HG03139 (cell line): ENCODE measurements at regions not wholly inside any gene's neighbourhood (a gene's known extent, or its start where the extent isn't known, plus 50 kb on each side); places are given as distances from the start of the nearest gene placed in this dataset.

ENCODE experiments used
- ATAC-seq: cut with Tn5 transposase; IDR thresholded peaks from one replicate; pipeline ENCODE4 v1.9.1; 2021; ENCODE audit not compliant: unreplicated experiment

DNA sequence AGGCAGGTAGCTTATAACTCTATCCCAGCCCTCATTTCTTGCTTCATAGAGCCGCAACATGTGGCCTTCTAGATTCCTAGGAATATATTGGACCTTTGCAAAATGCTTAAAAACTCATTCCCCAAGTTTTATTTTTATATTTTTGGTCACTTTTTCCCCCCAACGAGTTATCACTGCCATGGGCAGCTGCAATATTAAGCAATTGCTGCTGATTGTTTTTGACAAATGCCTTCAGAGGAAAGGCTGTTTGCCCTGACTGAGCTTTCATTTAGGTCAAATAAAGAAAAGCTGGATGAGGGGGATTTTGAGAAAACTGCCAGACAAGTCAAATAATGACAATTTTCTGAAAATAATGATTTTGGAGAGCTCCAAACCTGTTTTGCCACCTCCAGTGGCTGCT, 976.9 kb upstream of the MBL2 start:
- no peak for ATAC-seq

GRCh38 chr10:53748319-53748718, 975.7 kb upstream of the MBL2 start:
- no peak for ATAC-seq

DNA sequence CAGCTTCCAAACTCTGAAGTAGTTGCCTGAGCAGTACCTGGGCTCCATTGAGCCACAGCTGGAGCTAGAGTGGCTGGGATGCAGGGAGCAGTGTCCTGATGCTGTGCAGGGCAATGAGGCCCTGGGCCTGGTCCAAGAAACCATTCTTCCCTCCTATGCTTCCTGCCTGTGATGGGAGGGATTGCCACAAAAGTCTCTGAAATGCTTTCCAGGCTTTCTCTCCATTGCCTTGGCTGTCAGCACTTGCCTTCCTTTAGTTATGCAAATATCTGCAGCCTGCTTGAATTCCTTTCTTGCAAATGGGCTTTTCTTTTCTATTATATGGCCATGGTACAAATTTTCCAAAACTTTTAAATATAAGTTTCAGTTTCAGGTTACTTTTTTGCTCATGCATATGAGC, 972.2 kb upstream of the MBL2 start:
- no peak for ATAC-seq

- ATAC-seq = no peak
Observed at GRCh38 chr10:53744176-53744575, 971.6 kb upstream of the MBL2 start.

GRCh38 chr10:53737132-53737531, 964.5 kb upstream of the MBL2 start:
- ATAC-seq = no peak

DNA sequence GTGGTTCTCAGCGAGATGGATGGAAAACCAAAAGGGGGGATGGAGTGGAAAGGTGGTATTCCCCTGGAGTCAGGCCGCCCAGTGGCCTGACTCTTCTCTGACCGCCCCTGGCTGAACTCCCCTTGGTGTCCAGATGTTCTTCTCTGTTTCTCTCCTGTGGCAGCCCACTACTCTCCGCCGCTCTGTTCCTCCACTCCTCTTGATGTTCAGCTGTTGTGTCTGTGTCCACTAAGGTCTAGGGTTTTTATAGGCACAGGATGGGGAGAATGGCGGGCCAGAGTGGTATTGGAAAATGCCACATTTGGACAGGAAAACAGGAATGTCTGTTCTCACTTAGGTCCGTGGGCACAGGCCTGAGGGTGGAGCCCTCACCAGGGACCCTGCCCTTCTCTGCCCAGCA, 954.3 kb upstream of the MBL2 start:
- ATAC-seq = no peak

GRCh38 chr10:53724581-53724980, 952.0 kb upstream of the MBL2 start:
- ATAC-seq = no peak

DNA sequence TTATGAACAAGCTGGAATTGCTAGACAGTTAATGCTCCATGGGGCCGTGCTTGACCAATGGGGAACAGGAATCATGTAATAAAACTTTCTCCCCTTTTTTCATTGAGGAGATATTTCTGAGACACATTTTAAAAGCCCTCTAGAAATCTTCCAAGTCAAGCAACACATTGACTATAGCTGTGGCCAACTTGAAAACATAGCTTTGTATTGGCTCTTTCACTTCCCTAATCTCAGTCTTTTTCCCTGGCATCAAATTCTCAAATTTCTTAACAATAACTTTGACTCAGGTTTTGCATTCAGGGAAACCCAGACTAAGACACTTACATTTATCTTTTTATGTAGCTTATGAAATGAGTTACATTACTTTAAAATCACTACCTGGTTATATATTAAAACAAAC, 947.1 kb upstream of the MBL2 start:
- ATAC-seq = no peak

DNA sequence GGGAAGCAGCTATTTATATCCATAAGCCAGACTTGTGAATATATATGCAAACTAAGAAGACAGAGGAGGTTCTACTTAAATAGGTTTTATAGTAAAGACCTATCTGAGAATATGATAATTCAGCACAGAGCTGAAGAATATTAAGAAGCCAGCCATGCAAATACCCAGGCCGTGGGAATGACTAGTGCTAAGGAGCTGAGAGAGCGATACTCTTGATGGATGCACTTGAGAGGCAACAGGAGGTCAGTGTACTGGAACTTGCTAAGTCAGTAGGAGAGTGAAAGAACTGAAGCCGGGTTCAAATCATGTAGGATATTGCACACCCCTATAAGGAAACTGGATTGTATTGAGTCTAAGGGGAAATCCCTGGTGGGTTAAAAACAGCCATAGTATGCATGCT, 943.6 kb upstream of the MBL2 start:
- no peak for ATAC-seq

DNA sequence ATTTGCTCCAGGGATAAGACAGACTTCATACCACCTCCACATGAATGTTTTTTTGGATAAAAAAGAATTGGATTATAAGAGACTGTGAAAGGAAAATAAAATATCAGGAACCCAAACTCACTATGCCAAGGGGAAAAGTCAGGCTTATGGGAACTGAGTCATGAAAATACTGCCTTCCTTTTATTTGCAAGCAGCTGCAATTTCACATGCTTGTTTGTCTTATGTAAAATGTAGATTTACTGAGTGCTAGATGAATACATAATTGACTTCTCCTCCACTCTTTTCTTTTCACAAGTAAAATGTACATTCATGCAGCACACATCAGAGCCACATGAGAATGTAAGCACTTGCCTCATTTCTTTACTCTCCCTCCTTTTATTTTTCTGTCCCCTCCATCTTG, 940.8 kb upstream of the MBL2 start:
- no peak for ATAC-seq

DNA sequence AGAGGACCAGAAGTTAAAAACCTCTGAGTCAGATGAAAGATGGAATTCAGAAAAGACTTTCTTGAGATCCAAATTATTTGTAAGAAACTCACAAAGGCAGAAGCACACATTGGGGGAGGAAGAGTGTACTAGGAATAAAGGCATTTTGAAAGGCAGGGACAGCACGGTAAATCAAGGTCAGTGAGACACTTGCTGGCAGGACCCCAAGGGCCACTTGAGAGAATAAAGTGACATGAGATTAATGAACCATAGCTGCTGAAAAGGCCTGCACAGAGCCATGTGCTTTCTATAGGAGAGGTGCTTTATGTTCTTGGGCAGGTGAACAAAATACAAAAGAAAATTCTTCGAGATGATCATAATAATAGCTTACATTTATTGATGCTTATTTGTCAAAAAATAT, 929.9 kb upstream of the MBL2 start:
- ATAC-seq = no peak

DNA sequence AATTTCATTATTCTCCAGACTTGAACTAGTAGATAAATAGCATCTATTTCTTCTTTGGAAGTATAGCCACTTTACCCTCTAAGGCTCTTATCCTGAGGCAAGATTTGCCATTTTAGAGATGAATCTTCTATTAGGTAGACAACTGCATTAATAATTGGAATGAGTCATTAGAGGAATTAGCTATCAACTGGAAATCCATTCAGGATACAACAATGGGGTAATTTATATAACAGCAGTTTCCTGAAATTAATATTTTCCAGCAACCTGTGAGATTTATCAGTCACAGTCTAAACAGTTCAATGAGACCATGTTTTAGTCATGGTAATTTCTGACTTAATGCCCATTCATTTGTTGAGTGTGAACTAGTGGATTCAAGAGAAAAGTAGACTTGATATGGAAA, 928.6 kb upstream of the MBL2 start:
- no peak for ATAC-seq

DNA sequence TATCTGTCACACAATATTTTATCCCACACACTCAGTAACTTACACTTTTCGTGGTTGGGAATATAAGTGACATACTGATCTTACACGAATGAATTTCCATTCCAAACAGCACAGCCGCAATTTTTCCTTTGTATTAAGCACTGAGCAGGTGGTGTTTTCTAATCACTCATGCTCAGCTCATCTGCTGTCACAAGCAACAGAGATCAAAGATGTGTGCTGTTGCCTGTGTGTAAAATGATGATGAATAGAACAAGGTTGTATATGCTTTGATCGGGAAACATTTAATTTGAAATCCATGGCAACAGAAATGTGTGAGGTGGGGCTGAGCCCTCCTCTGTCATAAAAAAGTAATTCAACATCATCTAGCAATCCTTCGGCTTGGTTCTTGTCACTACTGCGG, 927.7 kb upstream of the MBL2 start:
- ATAC-seq = no peak

DNA sequence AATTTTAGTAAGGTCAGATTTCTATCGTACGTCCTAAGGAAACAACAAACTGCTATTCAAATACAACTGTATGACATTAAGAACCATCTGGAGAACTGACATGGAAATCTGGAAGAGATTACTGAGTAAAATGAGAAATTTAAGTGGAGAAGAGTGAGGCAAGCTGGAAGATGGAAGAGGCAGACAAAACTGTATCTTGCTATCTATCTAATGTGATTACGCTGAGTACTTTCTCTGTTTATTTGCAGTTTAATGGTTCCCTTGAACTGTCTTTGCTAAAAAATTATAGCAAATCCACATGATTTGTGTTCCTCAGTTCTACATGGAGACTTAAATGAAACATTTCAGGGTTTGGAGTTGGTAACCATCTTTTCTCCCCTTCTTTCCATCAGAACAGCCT, 927.1 kb upstream of the MBL2 start:
- ATAC-seq = no peak

DNA sequence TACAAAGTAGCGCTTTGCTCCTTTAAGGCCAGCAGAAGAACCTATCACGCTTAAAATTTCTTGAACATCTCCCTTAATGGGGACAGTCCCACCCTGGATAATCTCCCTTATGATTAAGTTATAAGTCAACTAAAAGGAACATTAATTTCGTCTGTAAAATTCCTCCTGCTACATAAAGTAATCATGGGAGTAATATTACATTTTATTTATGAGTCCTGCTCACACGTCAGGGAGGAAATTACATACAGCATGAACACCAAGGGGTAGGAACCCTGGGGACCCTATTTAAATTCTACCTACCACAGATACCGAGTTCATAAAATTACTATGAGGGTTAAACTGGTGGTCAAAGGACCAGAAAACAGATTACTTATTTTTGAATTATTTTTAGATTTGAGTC, 926.6 kb upstream of the MBL2 start:
- no peak for ATAC-seq

DNA sequence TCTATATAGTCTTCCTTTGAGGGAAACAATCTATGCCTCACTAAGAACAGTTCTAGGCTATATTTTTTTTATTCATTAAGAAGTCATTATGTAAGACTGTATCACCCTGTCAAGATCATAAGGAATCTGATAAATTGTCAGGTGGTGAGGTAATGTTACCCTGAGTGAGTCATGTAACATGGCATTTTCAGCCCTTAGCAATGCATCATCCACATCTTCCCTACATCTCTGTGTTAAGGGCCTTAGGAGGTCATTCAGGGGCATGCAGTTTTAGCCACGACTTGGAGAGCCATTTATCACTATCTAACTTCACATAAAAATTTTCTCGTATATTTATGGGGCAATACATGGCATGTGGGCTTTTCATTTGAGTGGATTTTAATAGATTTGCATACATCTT, 924.5 kb upstream of the MBL2 start:
- ATAC-seq = no peak

GRCh38 chr10:53690524-53691240, 918.1 kb upstream of the MBL2 start:
- no peak for ATAC-seq

DNA sequence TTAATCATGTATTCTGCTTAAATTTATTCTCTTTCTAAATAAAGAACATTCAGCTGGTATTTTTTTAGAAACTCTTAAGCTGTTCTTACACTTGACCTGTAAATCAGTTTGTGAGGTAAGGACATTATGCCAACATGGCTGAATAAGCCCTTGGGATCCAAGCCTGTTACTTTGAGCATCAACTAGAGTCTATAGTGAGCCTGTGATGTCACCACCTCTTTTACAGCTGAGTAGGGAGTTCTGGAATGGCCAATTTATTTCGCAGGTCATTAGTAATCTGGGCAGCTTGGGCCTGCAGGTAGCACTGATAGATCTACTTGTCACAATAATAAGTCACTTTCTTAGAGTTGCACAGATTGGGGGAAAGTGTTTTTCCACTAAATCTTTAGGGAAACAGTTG, 915.2 kb upstream of the MBL2 start:
- no peak for ATAC-seq

DNA sequence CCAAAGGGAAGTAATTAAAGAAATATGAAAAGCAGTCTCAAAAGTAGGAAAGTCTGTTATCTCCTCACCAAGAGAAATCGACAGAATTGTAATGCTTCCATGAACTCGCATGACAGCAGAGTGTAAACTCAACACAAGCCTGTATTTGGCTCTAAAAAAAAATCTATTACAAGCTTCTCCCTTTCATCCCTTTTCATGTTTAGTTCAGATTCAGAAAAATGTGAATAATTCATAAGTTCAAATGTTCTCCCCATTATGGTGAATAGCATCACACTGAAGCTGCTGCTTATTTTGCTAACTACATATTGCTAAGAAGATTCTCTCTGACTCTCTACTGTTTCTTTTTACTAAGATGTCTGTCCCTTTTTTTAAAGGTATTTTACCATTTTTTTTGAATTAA, 910.3 kb upstream of the MBL2 start:
- no peak for ATAC-seq

DNA sequence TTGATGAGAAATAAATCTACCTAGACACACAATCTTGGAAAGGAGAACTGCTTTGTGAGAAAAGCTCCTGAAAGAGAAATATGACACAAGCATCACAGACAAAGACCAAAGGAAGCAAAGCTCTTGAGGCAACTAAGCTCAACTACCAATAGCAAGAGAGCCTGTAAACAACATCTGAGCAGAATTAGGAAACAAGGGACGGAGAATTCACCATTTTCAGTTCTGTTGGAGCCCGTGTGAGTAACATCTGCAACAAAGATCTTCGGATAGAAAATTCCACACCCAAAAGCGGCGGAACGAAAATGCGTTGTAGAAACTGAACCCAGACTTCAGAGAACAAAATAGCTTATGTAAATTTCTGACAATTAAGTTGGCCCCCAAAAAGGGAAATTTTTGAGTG, 909.9 kb upstream of the MBL2 start:
- ATAC-seq = no peak

DNA sequence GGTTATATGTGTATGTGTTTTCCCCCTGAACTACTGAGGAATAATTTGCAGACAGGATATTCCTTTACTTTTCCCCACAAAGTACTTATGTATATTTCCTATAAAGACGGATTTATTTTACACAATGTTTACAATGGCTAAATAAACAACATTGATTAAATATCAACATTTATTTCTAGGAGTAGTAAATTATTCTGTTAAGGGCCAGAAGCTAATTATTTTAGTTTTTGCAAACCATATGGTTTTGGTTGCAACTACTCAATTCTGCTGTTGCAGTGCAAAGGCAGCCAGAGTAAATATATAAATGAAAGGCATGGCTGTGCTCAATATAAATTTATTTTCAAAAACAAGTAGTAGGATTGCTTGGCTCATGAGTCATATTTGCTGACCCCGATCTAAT, 907.1 kb upstream of the MBL2 start:
- no peak for ATAC-seq

- ATAC-seq = no peak
Observed at GRCh38 chr10:53675177-53675576, 902.6 kb upstream of the MBL2 start.

DNA sequence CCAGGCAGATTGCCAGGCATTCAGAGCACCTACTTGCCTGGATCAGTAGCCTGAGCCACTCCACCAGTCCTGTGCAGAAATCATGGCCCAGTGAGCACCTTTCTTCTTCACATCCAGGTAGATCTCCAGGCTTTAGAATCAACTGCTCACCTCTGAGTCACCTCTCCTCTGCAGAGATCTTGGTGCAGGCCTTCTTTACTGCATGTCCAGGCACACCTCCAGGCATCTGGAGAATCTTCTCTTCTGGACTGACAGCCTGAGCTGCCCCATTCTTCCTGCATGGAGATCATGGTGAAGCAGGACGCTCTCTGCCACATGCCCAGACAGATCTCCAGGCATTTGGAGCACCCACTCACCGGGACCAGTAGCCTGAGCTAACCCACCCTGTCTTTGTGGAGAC, 894.5 kb upstream of the MBL2 start:
- ATAC-seq = no peak
